Epithelial cell of esophagus (primary cell): ENCODE measurements at regions not wholly inside any gene's neighbourhood (a gene's known extent, or its start where the extent isn't known, plus 50 kb on each side); places are given as distances from the start of the nearest gene placed in this dataset.
"Not testable (repeated sequence)": the region's sequence is repeated elsewhere in the genome, so short reads cannot be mapped to it uniquely, and the experiment has no call there.

Experiments
- DNase-seq: peaks from one replicate; pipeline ENCODE4 v3.0.0; 2010; ENCODE audit warnings: low read depth
- H3K4me3 ChIP-seq: 2 replicates; pipeline ENCODE4 v1.5.1; 2011; ENCODE audit warnings: mild to moderate bottlenecking, low read length, control low read depth
- CTCF ChIP-seq: IDR thresholded peaks from 2 replicates; pipeline ENCODE4 v1.5.1; 2011; ENCODE audit warnings: low read depth, mild to moderate bottlenecking, low read length, control low read depth, inconsistent platforms; ENCODE audit not compliant: insufficient read depth; ENCODE audit errors: missing control alignments

- no peak overlapping the region for H3K4me3 ChIP-seq
- no peak for DNase-seq
- TF ChIP-seq CTCF, result no peak
These were observed 638.0 kb upstream of the VRK2 start for GRCh38 chr2:57408587-57408986.

- no peak for TF ChIP-seq CTCF
- DNase-seq, result no peak
- no peak overlapping the region for H3K4me3 ChIP-seq
These were observed 629.6 kb upstream of the VRK2 start for GRCh38 chr2:57417007-57417406.

- DNase-seq, H3K4me3 ChIP-seq: not testable (repeated sequence)
These were observed 627.7 kb upstream of the VRK2 start for GRCh38 chr2:57418859-57419346.

GRCh38 chr2:57429831-57430230 lies 616.8 kb upstream of the VRK2 start:
- no peak for DNase-seq
- TF ChIP-seq CTCF, result no peak
- H3K4me3 ChIP-seq, result no peak overlapping the region

GRCh38 chr2:57432528-57432927 lies 614.1 kb upstream of the VRK2 start:
- DNase-seq, result no peak
- H3K4me3 ChIP-seq, result no peak overlapping the region
- no peak for TF ChIP-seq CTCF

- DNase-seq, result no peak
- no peak overlapping the region for H3K4me3 ChIP-seq
- no peak for TF ChIP-seq CTCF
These were observed 612.2 kb upstream of the VRK2 start for GRCh38 chr2:57434441-57434840.

- TF ChIP-seq CTCF, result no peak
- peak; percentile 18 for DNase-seq
- no peak overlapping the region for H3K4me3 ChIP-seq
These were observed 611.6 kb upstream of the VRK2 start for GRCh38 chr2:57434972-57435371.
